Esophagus squamous epithelium (tissue), 4 donors: ENCODE measurements at regions not wholly inside any gene's neighbourhood (a gene's known extent, or its start where the extent isn't known, plus 50 kb on each side); places are given as distances from the start of the nearest gene placed in this dataset.

Source experiments
- CTCF ChIP-seq, 6 experiments: fragments of 450-650 bp in 4 of 6; fragments of 200-600 bp in 2 of 6; sonication (generic) in 2 of 6; IDR thresholded peaks; one replicate each; pipeline ENCODE4 v1.5.1; 2016 to 2019; ENCODE audit warnings: antibody characterized with exemption in 6 of 6, mild to moderate bottlenecking in 4 of 6, moderate library complexity in 4 of 6
- POLR2A ChIP-seq, 4 donors: fragments of 450-650 bp; IDR thresholded peaks; one replicate each; pipeline ENCODE4 v1.6.1; 2017; ENCODE audit warnings: antibody characterized with exemption in 4 of 4, mild to moderate bottlenecking in 4 of 4, moderate library complexity in 3 of 4

GRCh38 chr5:87188391-87188790 lies 79.3 kb upstream of the RASA1 start:
- no peak for TF ChIP-seq POLR2A (IDR thresholded peaks at IDR 0.05)
- no peak for TF ChIP-seq CTCF (IDR thresholded peaks at IDR 0.05)
